IPS DF 4.7 (cell line): ENCODE measurements at regions not wholly inside any gene's neighbourhood (a gene's known extent, or its start where the extent isn't known, plus 50 kb on each side); places are given as distances from the start of the nearest gene placed in this dataset.

Source experiments
- DNase-seq: peaks from one replicate; pipeline ENCODE4 v3.0.0-alpha.2; 2013; ENCODE audit warnings: low spot score; ENCODE audit errors: extremely low read depth

GRCh38 chr14:98956661-98957060 is 315.3 kb downstream of the BCL11B start:
- no peak for DNase-seq

- no peak for DNase-seq
Measured at GRCh38 chr14:98957211-98958047, 314.6 kb downstream of the BCL11B start.

GRCh38 chr14:98958048-98958631 is 313.9 kb downstream of the BCL11B start:
- no peak for DNase-seq

GRCh38 chr14:98958632-98959031 is 313.4 kb downstream of the BCL11B start:
- no peak for DNase-seq

- DNase-seq = no peak
Measured at GRCh38 chr14:98959410-98959809, 312.6 kb downstream of the BCL11B start.

- no peak for DNase-seq
Measured at GRCh38 chr14:98959958-98960616, 311.9 kb downstream of the BCL11B start.

- DNase-seq = no peak
Measured at GRCh38 chr14:98960617-98961013, 311.4 kb downstream of the BCL11B start.

GRCh38 chr14:98961191-98961590 is 310.8 kb downstream of the BCL11B start:
- no peak for DNase-seq

GRCh38 chr14:98962118-98962517 is 309.9 kb downstream of the BCL11B start:
- DNase-seq = no peak

GRCh38 chr14:98963610-98964009 is 308.4 kb downstream of the BCL11B start:
- no peak for DNase-seq

- no peak for DNase-seq
Measured at GRCh38 chr14:98964171-98964570, 307.8 kb downstream of the BCL11B start.

GRCh38 chr14:98965076-98965475 is 306.9 kb downstream of the BCL11B start:
- DNase-seq = no peak

GRCh38 chr14:98966016-98966415 is 306.0 kb downstream of the BCL11B start:
- DNase-seq = no peak

GRCh38 chr14:98966475-98967162 is 305.4 kb downstream of the BCL11B start:
- no peak for DNase-seq

GRCh38 chr14:98974113-98974512 is 297.9 kb downstream of the BCL11B start:
- no peak for DNase-seq

GRCh38 chr14:98976271-98976670 is 295.7 kb downstream of the BCL11B start:
- no peak for DNase-seq

- no peak for DNase-seq
Measured at GRCh38 chr14:98977451-98977850, 294.5 kb downstream of the BCL11B start.

- no peak for DNase-seq
Measured at GRCh38 chr14:98982986-98983385, 289.0 kb downstream of the BCL11B start.

- no peak for DNase-seq
Measured at GRCh38 chr14:98984027-98984718, 287.8 kb downstream of the BCL11B start.

GRCh38 chr14:98984719-98985041 is 287.3 kb downstream of the BCL11B start:
- DNase-seq = no peak

GRCh38 chr14:98993818-98994217 is 278.2 kb downstream of the BCL11B start:
- DNase-seq = no peak
